H1 (cell line): ENCODE measurements at regions not wholly inside any gene's neighbourhood (a gene's known extent, or its start where the extent isn't known, plus 50 kb on each side); places are given as distances from the start of the nearest gene placed in this dataset.

Experiments used
- CTBP2 ChIP-seq: IDR thresholded peaks from 2 replicates; pipeline ENCODE4 v1.7.0; 2011; ENCODE audit warnings: borderline replicate concordance, mild to moderate bottlenecking, moderate library complexity, mixed read lengths, low read length; ENCODE audit not compliant: insufficient read depth, insufficient read length
- EP300 ChIP-seq, 2 experiments: IDR thresholded peaks; 1 replicate in 1 of 2; 2 replicates in 1 of 2; pipeline ENCODE4 v1.6.1; 2011 to 2012; ENCODE audit warnings: low read depth in 2 of 2, low read length in 2 of 2, mild to moderate bottlenecking in 2 of 2, borderline replicate concordance in 1 of 2, inconsistent platforms in 1 of 2, moderate library complexity in 1 of 2
- FOSL1 ChIP-seq: IDR thresholded peaks from 2 replicates; pipeline ENCODE4 v1.6.1; 2011; ENCODE audit warnings: mild to moderate bottlenecking, low read depth, low read length, moderate library complexity; ENCODE audit not compliant: insufficient read depth
- GTF2F1 ChIP-seq: IDR thresholded peaks from 2 replicates; pipeline ENCODE4 v1.6.1; 2012; ENCODE audit warnings: low read depth, low read length, improper control_type of control experiment, borderline replicate concordance
- POLR2A ChIP-seq, 2 experiments: IDR thresholded peaks; 1 replicate in 1 of 2; 2 replicates in 1 of 2; pipeline ENCODE4 v1.6.1; 2011; ENCODE audit warnings: low read depth in 2 of 2, low read length in 2 of 2, mild to moderate bottlenecking in 2 of 2; ENCODE audit errors: control extremely low read depth in 1 of 2
- TAF1 ChIP-seq: IDR thresholded peaks from 2 replicates; pipeline ENCODE4 v1.6.1; 2011; ENCODE audit warnings: mild to moderate bottlenecking, low read depth, low read length
- TBP ChIP-seq: IDR thresholded peaks from 2 replicates; pipeline ENCODE4 v1.6.1; 2011; ENCODE audit warnings: low read depth, low read length, improper control_type of control experiment
- TEAD4 ChIP-seq: IDR thresholded peaks from 2 replicates; pipeline ENCODE4 v1.6.1; 2012; ENCODE audit warnings: low read depth, low read length, inconsistent platforms, mixed read lengths
- TF ChIP-seq, protein P1 (sequence below), 3 experiments: IDR thresholded peaks; 1 replicate in 2 of 3; 2 replicates in 1 of 3; pipeline versions ENCODE4 v1.5.1 to v1.6.1; 2011; ENCODE audit warnings: low read length in 3 of 3, mild to moderate bottlenecking in 3 of 3, inconsistent platforms in 2 of 3, low read depth in 1 of 3, moderate library complexity in 1 of 3; ENCODE audit not compliant: insufficient read depth in 1 of 3; ENCODE audit errors: control extremely low read depth in 1 of 3

DNA sequence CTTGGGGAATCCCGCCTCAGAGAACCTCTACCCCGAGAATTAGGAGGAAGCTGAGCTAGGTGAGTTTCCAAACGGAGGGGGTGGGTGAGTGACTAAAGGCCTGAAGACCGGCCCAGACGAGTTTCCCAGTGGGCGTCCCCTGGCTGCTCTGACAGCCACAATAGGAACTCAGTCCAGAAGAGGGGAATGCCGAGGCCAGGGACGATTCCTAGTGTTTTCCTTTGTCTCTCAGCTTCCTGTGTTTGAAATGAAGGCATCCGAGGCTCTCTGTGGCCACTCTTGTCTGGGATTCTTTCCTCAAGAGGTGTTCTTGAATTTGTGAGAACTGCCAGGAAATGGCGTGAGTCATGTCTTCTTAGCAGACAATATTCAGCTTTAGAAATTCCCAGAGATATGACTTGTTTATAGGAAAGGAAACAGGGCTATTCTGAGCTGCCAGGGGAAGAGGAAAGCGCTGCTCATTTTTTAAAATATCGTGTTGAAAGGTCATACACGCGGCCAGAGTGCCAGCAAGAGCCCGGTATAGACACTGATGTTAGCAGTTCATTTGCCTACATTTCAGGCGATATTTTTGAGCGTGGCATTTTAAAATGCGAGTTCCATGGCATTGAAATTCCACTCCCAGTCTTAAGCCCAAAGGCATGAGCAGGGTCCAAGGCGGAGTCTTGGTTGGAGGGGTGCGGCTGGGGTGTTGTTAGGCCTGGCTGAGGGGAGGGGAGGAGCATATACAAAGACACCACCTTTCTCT is 169.1 kb upstream of the KLF7 start (continued):
- TF ChIP-seq, protein P1, sequence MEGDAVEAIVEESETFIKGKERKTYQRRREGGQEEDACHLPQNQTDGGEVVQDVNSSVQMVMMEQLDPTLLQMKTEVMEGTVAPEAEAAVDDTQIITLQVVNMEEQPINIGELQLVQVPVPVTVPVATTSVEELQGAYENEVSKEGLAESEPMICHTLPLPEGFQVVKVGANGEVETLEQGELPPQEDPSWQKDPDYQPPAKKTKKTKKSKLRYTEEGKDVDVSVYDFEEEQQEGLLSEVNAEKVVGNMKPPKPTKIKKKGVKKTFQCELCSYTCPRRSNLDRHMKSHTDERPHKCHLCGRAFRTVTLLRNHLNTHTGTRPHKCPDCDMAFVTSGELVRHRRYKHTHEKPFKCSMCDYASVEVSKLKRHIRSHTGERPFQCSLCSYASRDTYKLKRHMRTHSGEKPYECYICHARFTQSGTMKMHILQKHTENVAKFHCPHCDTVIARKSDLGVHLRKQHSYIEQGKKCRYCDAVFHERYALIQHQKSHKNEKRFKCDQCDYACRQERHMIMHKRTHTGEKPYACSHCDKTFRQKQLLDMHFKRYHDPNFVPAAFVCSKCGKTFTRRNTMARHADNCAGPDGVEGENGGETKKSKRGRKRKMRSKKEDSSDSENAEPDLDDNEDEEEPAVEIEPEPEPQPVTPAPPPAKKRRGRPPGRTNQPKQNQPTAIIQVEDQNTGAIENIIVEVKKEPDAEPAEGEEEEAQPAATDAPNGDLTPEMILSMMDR (IDR thresholded peaks at IDR 0.05; ENCODE audit: control extremely low read depth in 1 of 3, insufficient read depth in 1 of 3, low read depth in 1 of 3, low read length in 3 of 3): no peak
- TF ChIP-seq POLR2A (IDR thresholded peaks at IDR 0.05; ENCODE audit: control extremely low read depth in 1 of 2, low read depth in 2 of 2, low read length in 2 of 2) (peak; percentile 49 to 84), TBP (0 out of 2 replicates have a peak, but pooled peaks have one; percentile 56), TEAD4 (0 out of 2 replicates have a peak, but pooled peaks have one; percentile 73), GTF2F1 (no peak), TAF1 (peak; percentile 68), CTBP2 (no peak), EP300 (IDR thresholded peaks at IDR 0.05; ENCODE audit: borderline replicate concordance in 1 of 2, low read depth in 2 of 2, low read length in 2 of 2) (peak in 1 of 2 experiments; percentile 81; a peak in 1 of 3 replicates), FOSL1 (no peak)
